Caco-2 (cell line): ENCODE measurements at regions not wholly inside any gene's neighbourhood (a gene's known extent, or its start where the extent isn't known, plus 50 kb on each side); places are given as distances from the start of the nearest gene placed in this dataset.

ENCODE experiments used
- BruUV-seq: library from RNA; stranded (reverse); fragments of 400-500 nt; replicated peaks from 2 replicates; lab custom pipeline; 2021; lab: Mats Ljungman, UMichigan
- CTCF ChIA-PET: fragments of 300-600 bp; sonication (Branson Sonifier 250); formaldehyde crosslinking; loops from one replicate; lab custom pipeline; 2022; ENCODE audit warnings: antibody characterized with exemption; lab: Charles Lee
- POLR2A ChIA-PET: fragments of 300-600 bp; sonication (Branson Sonifier 250); formaldehyde crosslinking; loops from one replicate; lab custom pipeline; 2022; ENCODE audit warnings: antibody characterized with exemption; lab: Charles Lee
- DNase-seq, 2 experiments: peaks; one replicate each; pipeline versions ENCODE4 v3.0.0 to v3.0.0-alpha.2; 2020 to 2022
- H3K27me3 ChIP-seq: replicated peaks from 2 replicates; pipeline ENCODE4 v1.6.0; 2011; ENCODE audit warnings: low read length; ENCODE audit not compliant: control insufficient read depth, insufficient read depth
- H3K36me3 ChIP-seq: 2 replicates; pipeline ENCODE4 v1.5.1; 2011; ENCODE audit warnings: low read length; ENCODE audit not compliant: control insufficient read depth, insufficient read depth
- H3K4me1 ChIP-seq: fragments of 250-450 bp; sonication (Bioruptor Pico); 2 replicates; pipeline ENCODE4 v1.5.1; 2020; ENCODE audit warnings: mild to moderate bottlenecking
- H3K4me3 ChIP-seq: 2 replicates; pipeline ENCODE4 v1.5.1; 2011; ENCODE audit warnings: low read depth, mild to moderate bottlenecking, control low read depth, low read length
- H3K9me3 ChIP-seq: fragments of 250-450 bp; sonication (Bioruptor Pico); 2 replicates; pipeline ENCODE4 v1.5.1; 2020; ENCODE audit warnings: mild to moderate bottlenecking, moderate library complexity
- H3K27ac Mint-ChIP-seq: one replicate; pipeline ENCODE4 v1.8.0; 2022; ENCODE audit warnings: mixed read lengths; ENCODE audit not compliant: unreplicated experiment
- H3K27me3 Mint-ChIP-seq: one replicate; pipeline ENCODE4 v1.8.0; 2022; ENCODE audit warnings: mixed read lengths; ENCODE audit not compliant: insufficient read depth, unreplicated experiment
- H3K36me3 Mint-ChIP-seq: one replicate; pipeline ENCODE4 v1.8.0; 2022; ENCODE audit warnings: mild to moderate bottlenecking, mixed read lengths; ENCODE audit not compliant: insufficient read depth, unreplicated experiment
- H3K4me1 Mint-ChIP-seq: one replicate; pipeline ENCODE4 v1.8.0; 2022; ENCODE audit warnings: low read depth, mixed read lengths; ENCODE audit not compliant: unreplicated experiment
- H3K4me3 Mint-ChIP-seq: one replicate; pipeline ENCODE4 v1.8.0; 2022; ENCODE audit warnings: mild to moderate bottlenecking, moderate library complexity, mixed read lengths; ENCODE audit not compliant: unreplicated experiment
- H3K9me3 Mint-ChIP-seq: one replicate; pipeline ENCODE4 v1.8.0; 2022; ENCODE audit warnings: mixed read lengths; ENCODE audit not compliant: unreplicated experiment
- CTCF ChIP-seq, 2 experiments: fragments of 200-600 bp in 1 of 2; IDR thresholded peaks; 1 replicate in 1 of 2; 2 replicates in 1 of 2; pipeline versions ENCODE4 v1.5.1 to v1.8.0; 2011 to 2022; ENCODE audit warnings: antibody characterized with exemption in 1 of 2, control low read depth in 1 of 2, inconsistent platforms in 1 of 2, low read depth in 1 of 2, low read length in 1 of 2, mild to moderate bottlenecking in 1 of 2, moderate library complexity in 1 of 2; ENCODE audit not compliant: insufficient read depth in 1 of 2, severe bottlenecking in 1 of 2, unreplicated experiment in 1 of 2
- intact Hi-C: fragments of 100-400 bp; cut with micrococcal nuclease; formaldehyde crosslinking; loops from one replicate; pipeline ENCODE4 v1.10.0; 2022; ENCODE audit not compliant: unreplicated experiment

- no peak overlapping the region for H3K4me3 ChIP-seq
- DNase-seq = no peak
- H3K36me3 ChIP-seq = no peaks in the 10 kb centered on the region
- no peaks in the 10 kb centered on the region for H3K9me3 ChIP-seq
- intact Hi-C loops = no loop called here
- H3K9me3 Mint-ChIP-seq = no peaks in the 10 kb centered on the region
- peaks cover 24% of the 10 kb centered on the region for H3K27me3 Mint-ChIP-seq
- no TSS peak for BruUV-seq
- TF ChIP-seq CTCF (IDR thresholded peaks at IDR 0.05; ENCODE audit: insufficient read depth in 1 of 2, low read depth in 1 of 2, low read length in 1 of 2, severe bottlenecking in 1 of 2, unreplicated experiment in 1 of 2) = no peak
- no peaks in the 10 kb centered on the region for H3K27me3 ChIP-seq
- ChIA-PET CTCF (no interaction called here), POLR2A (no interaction called here)
- no peaks in the 10 kb centered on the region for H3K36me3 Mint-ChIP-seq
- no peaks in the 10 kb centered on the region for H3K4me1 ChIP-seq
- no peak overlapping the region for H3K4me3 Mint-ChIP-seq
- no peak overlapping the region for H3K27ac Mint-ChIP-seq
- no peaks in the 10 kb centered on the region for H3K4me1 Mint-ChIP-seq
Observed at GRCh38 chr10:36202881-36203280, 560.8 kb upstream of the FZD8 start.

- H3K27me3 Mint-ChIP-seq = peaks cover 11% of the 10 kb centered on the region
- Histone ChIP-seq H3K9me3 (no peaks in the 10 kb centered on the region), H3K27me3 (no peaks in the 10 kb centered on the region), H3K4me3 (no peak overlapping the region), H3K36me3 (no peaks in the 10 kb centered on the region), H3K4me1 (0 out of 2 replicates have a peak, but pooled peaks cover 5% of the 10 kb centered on the region)
- DNase-seq = no peak
- intact Hi-C loops = no loop called here
- H3K36me3 Mint-ChIP-seq = no peaks in the 10 kb centered on the region
- H3K4me1 Mint-ChIP-seq = no peaks in the 10 kb centered on the region
- ChIA-PET CTCF (interaction anchor here (0.6 kb wide), 1 partner anchor 15 kb away, joined by 8 read pairs; no protein-coding TSS in a partner anchor), POLR2A (no interaction called here)
- H3K27ac Mint-ChIP-seq = no peak overlapping the region
- H3K9me3 Mint-ChIP-seq = no peaks in the 10 kb centered on the region
- TF ChIP-seq CTCF (IDR thresholded peaks at IDR 0.05; ENCODE audit: insufficient read depth in 1 of 2, low read depth in 1 of 2, low read length in 1 of 2, severe bottlenecking in 1 of 2, unreplicated experiment in 1 of 2) = no peak
- no peak overlapping the region for H3K4me3 Mint-ChIP-seq
- BruUV-seq = no TSS peak
Observed at GRCh38 chr10:36200577-36200976, 558.5 kb upstream of the FZD8 start.

GRCh38 chr10:36198322-36198721, 556.2 kb upstream of the FZD8 start:
- no peak overlapping the region for H3K27ac Mint-ChIP-seq
- peaks cover 7% of the 10 kb centered on the region for H3K27me3 Mint-ChIP-seq
- Histone ChIP-seq H3K9me3 (0 out of 2 replicates have a peak, but pooled peaks cover under 1% of the 10 kb centered on the region), H3K4me1 (0 out of 2 replicates have a peak, but pooled peaks cover 5% of the 10 kb centered on the region), H3K36me3 (no peaks in the 10 kb centered on the region), H3K4me3 (no peak overlapping the region), H3K27me3 (no peaks in the 10 kb centered on the region)
- no peaks in the 10 kb centered on the region for H3K9me3 Mint-ChIP-seq
- H3K36me3 Mint-ChIP-seq = no peaks in the 10 kb centered on the region
- intact Hi-C loops = no loop called here
- no peak for TF ChIP-seq CTCF (IDR thresholded peaks at IDR 0.05; ENCODE audit: insufficient read depth in 1 of 2, low read depth in 1 of 2, low read length in 1 of 2, severe bottlenecking in 1 of 2, unreplicated experiment in 1 of 2)
- no peak overlapping the region for H3K4me3 Mint-ChIP-seq
- no peak for DNase-seq
- CTCF ChIA-PET = no interaction called here
- H3K4me1 Mint-ChIP-seq = no peaks in the 10 kb centered on the region
- no TSS peak for BruUV-seq
- POLR2A ChIA-PET = no interaction called here
